Neuronal stem cell (in vitro differentiated cells): ENCODE measurements at regions not wholly inside any gene's neighbourhood (a gene's known extent, or its start where the extent isn't known, plus 50 kb on each side); places are given as distances from the start of the nearest gene placed in this dataset.
"Not testable (repeated sequence)": the region's sequence is repeated elsewhere in the genome, so short reads cannot be mapped to it uniquely, and the experiment has no call there.

ENCODE experiments used
- DNase-seq: peaks from one replicate; pipeline ENCODE4 v3.0.0-alpha.2; 2013; ENCODE audit warnings: low spot score
- H2AFZ ChIP-seq: one replicate; pipeline ENCODE4 v1.6.1; 2013; ENCODE audit warnings: mild to moderate bottlenecking, low read length, inconsistent platforms
- H2AK5ac ChIP-seq: 2 replicates; pipeline ENCODE4 v1.6.1; 2013; ENCODE audit warnings: low read depth, mild to moderate bottlenecking, inconsistent platforms, low read length, moderate library complexity, mixed read lengths
- H2BK120ac ChIP-seq: 2 replicates; pipeline ENCODE4 v1.6.1; 2013; ENCODE audit warnings: low read depth, mild to moderate bottlenecking, inconsistent platforms, low read length, moderate library complexity, mixed read lengths
- H2BK12ac ChIP-seq: one replicate; pipeline ENCODE4 v1.6.1; 2013; ENCODE audit warnings: low read length, inconsistent platforms
- H2BK15ac ChIP-seq: 2 replicates; pipeline ENCODE4 v1.6.1; 2013; ENCODE audit warnings: mild to moderate bottlenecking, low read length, inconsistent platforms, mixed read lengths
- H2BK5ac ChIP-seq: one replicate; pipeline ENCODE4 v1.6.1; 2013; ENCODE audit warnings: inconsistent platforms, mild to moderate bottlenecking, low read length, moderate library complexity
- H3K14ac ChIP-seq: one replicate; pipeline ENCODE4 v1.6.1; 2013; ENCODE audit warnings: low read length, inconsistent platforms
- H3K18ac ChIP-seq: 2 replicates; pipeline ENCODE4 v1.6.1; 2013; ENCODE audit warnings: low read length, inconsistent platforms
- H3K23ac ChIP-seq: 2 replicates; pipeline ENCODE4 v1.6.1; 2013; ENCODE audit warnings: low read depth, mild to moderate bottlenecking, mixed read lengths, low read length, inconsistent platforms; ENCODE audit not compliant: poor library complexity
- H3K27ac ChIP-seq: replicated peaks from 3 replicates; pipeline ENCODE4 v1.5.1; 2013; ENCODE audit warnings: low read length, inconsistent platforms
- H3K27me3 ChIP-seq, 3 experiments: 2 replicates each; pipeline ENCODE4 v1.6.1; 2013; ENCODE audit warnings: low read length in 3 of 3, mild to moderate bottlenecking in 2 of 3, inconsistent platforms in 1 of 3, low read depth in 1 of 3, mixed read lengths in 1 of 3, moderate library complexity in 1 of 3; ENCODE audit not compliant: control insufficient read depth in 3 of 3, insufficient read depth in 3 of 3
- H3K36me3 ChIP-seq, 2 donors: replicated peaks in 1 of 2; 2 replicates each; pipeline ENCODE4 v1.6.1; 2013; ENCODE audit warnings: low read length in 2 of 2; ENCODE audit not compliant: control insufficient read depth in 2 of 2, insufficient read depth in 2 of 2
- H3K4ac ChIP-seq: 2 replicates; pipeline ENCODE4 v1.6.1; 2013; ENCODE audit warnings: inconsistent platforms, mild to moderate bottlenecking, low read length, moderate library complexity
- H3K4me1 ChIP-seq, 2 donors: 1 replicate in 1 of 2; 2 replicates in 1 of 2; pipeline ENCODE4 v1.6.1; 2013; ENCODE audit warnings: low read length in 2 of 2, low read depth in 1 of 2; ENCODE audit not compliant: control insufficient read depth in 2 of 2, insufficient read depth in 1 of 2
- H3K4me2 ChIP-seq: one replicate; pipeline ENCODE4 v1.6.1; 2013; ENCODE audit warnings: mild to moderate bottlenecking, low read length, inconsistent platforms; ENCODE audit not compliant: insufficient read depth, poor library complexity, severe bottlenecking
- H3K4me3 ChIP-seq, 2 donors: 2 replicates each; pipeline ENCODE4 v1.5.1; 2013; ENCODE audit warnings: low read length in 2 of 2, mild to moderate bottlenecking in 2 of 2, inconsistent platforms in 1 of 2, moderate library complexity in 1 of 2
- H3K79me1 ChIP-seq: one replicate; pipeline ENCODE4 v1.6.1; 2013; ENCODE audit warnings: low read depth, mild to moderate bottlenecking, inconsistent platforms, low read length, moderate library complexity
- H3K9ac ChIP-seq: one replicate; pipeline ENCODE4 v1.6.1; 2013; ENCODE audit warnings: mild to moderate bottlenecking, low read depth, low read length, inconsistent platforms; ENCODE audit not compliant: poor library complexity
- H3K9me3 ChIP-seq, 2 donors: replicated peaks in 1 of 2; 2 replicates each; pipeline versions ENCODE3 to v1.6.1; 2013; ENCODE audit warnings: low read length in 2 of 2, mild to moderate bottlenecking in 2 of 2, inconsistent platforms in 1 of 2, low read depth in 1 of 2, mixed read lengths in 1 of 2, moderate library complexity in 1 of 2; ENCODE audit not compliant: control insufficient read depth in 2 of 2, insufficient read depth in 1 of 2
- H4K8ac ChIP-seq: one replicate; pipeline ENCODE4 v1.6.1; 2013; ENCODE audit warnings: low read depth, mild to moderate bottlenecking, inconsistent platforms, low read length, moderate library complexity
- H4K91ac ChIP-seq: one replicate; pipeline ENCODE4 v1.6.1; 2013; ENCODE audit warnings: low read length, low read depth, mild to moderate bottlenecking, inconsistent platforms; ENCODE audit not compliant: poor library complexity
- WGBS, 2 donors: extraction: QIAGEN DNeasy Blood & Tissue Kit; methylation state at CpG; one replicate each; pipeline ENCODE4 v1.1.7; 2013; ENCODE audit warnings: missing lambda C conversion rate in 2 of 2, mixed read lengths in 1 of 2; ENCODE audit not compliant: insufficient read length in 2 of 2, insufficient replicate concordance in 1 of 2; ENCODE audit errors: extremely low coverage in 2 of 2; 5-methylcytosine and 5-hydroxymethylcytosine counted together

DNA sequence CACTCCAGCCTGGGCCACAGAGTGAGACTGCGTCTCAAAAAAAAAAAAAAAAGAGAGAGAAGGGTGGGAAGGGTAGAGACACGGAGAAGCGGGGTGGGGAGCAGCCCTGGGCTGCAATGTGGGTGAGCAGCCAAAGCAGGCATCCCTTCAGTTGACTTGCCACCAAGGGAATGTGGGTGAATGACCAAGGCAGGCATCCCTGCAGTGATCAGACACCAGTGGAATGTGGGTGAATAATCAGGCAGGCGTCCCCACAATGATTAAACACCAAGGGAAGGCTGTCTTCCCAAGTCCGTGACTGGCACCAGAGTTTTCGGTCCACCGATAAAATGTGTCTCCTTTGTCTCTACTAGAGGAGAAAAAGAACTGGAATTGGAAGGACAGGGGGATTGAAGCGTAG, 69.0 kb upstream of the EZR start:
- not testable (repeated sequence) for H3K9me3 ChIP-seq, H3K18ac ChIP-seq, H3K4ac ChIP-seq, H3K4me1 ChIP-seq, H3K79me1 ChIP-seq, H3K23ac ChIP-seq, H2BK120ac ChIP-seq, H3K4me2 ChIP-seq, H2BK15ac ChIP-seq, H3K27me3 ChIP-seq, H3K14ac ChIP-seq, H2AFZ ChIP-seq, H3K36me3 ChIP-seq, DNase-seq, H2BK12ac ChIP-seq, H4K91ac ChIP-seq, H3K9ac ChIP-seq, H2BK5ac ChIP-seq, H4K8ac ChIP-seq, H3K27ac ChIP-seq, H2AK5ac ChIP-seq, H3K4me3 ChIP-seq
- WGBS, 2 donors = no CpG with 5 or more reads among the region's 8 CpGs

DNA sequence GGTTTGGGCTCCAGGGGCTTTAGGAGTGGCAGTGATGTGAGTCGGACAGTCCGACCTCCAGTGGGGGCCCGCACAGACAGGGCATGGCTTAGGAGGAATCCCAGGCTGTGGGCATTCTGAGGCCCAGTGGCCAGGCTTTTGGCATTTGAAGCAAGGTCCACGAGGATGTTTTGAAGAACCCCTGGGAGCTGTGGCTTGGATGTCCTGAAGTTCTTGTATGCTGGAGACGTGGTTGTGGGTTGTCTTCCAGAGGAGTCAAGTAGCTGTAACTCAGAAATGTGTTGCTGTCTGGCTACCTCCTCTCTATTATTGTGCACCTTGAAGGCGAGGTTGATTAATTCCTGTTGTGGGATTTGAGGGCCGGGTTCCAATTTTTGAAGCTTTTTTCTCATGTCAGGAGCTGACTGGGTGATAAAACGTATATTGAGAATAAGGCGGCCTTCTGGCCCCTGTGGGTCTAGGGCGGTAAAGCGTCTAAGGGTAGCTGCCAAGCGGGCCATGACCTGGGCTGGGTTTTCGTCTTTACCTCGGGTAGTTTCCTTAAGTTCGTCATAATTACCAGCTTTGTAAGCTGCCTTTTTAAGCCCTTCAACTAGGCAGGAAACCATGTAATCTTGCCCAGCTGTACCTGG, 67.3 kb upstream of the EZR start:
- H2BK5ac ChIP-seq, H3K9ac ChIP-seq, H2AFZ ChIP-seq, H3K79me1 ChIP-seq, H3K4me3 ChIP-seq, H3K4me1 ChIP-seq, DNase-seq, H3K18ac ChIP-seq, H2BK15ac ChIP-seq, H2BK12ac ChIP-seq, H3K36me3 ChIP-seq, H3K23ac ChIP-seq, H3K27ac ChIP-seq, H4K91ac ChIP-seq, H2BK120ac ChIP-seq, H3K4ac ChIP-seq, H3K4me2 ChIP-seq, H4K8ac ChIP-seq, H3K27me3 ChIP-seq, H2AK5ac ChIP-seq, H3K9me3 ChIP-seq, H3K14ac ChIP-seq: not testable (repeated sequence)
- no CpG with 5 or more reads among the region's 15 CpGs for WGBS, 2 donors

- not testable (repeated sequence) for H2AFZ ChIP-seq, H3K9ac ChIP-seq, H3K4ac ChIP-seq, DNase-seq, H3K4me1 ChIP-seq, H3K4me3 ChIP-seq, H3K36me3 ChIP-seq, H3K79me1 ChIP-seq, H4K91ac ChIP-seq, H3K18ac ChIP-seq, H2BK5ac ChIP-seq, H2AK5ac ChIP-seq, H3K27ac ChIP-seq, H3K27me3 ChIP-seq, H2BK12ac ChIP-seq, H3K9me3 ChIP-seq, H3K14ac ChIP-seq, H3K23ac ChIP-seq, H3K4me2 ChIP-seq, H4K8ac ChIP-seq, H2BK15ac ChIP-seq, H2BK120ac ChIP-seq
- no CpG with 5 or more reads among the region's 3 CpGs for WGBS, 2 donors
These were observed 62.7 kb upstream of the EZR start for GRCh38 chr6:158881884-158882283.

DNA sequence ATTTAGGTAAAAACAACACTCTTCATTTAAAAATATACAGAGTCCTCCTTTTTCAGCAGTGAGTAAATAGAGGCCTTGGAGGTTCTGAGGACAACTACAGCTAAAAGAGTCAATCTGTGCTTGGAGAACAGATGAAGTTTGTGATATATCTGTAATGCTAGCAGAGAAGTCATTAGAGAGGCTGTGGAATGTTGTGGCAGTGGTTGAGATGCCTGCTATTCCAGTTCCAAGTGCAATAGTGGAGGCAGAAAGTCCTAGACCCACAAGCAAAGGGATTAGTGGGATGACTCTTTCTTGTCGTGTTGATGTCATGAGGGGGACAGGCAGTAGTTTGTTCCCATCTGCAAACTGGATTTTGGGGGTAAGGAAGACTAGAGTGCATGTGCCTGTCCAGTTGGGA, 62.1 kb upstream of the EZR start:
- H2BK15ac ChIP-seq, H4K8ac ChIP-seq, H3K4me3 ChIP-seq, H3K23ac ChIP-seq, H2AK5ac ChIP-seq, H2BK12ac ChIP-seq, DNase-seq, H3K9me3 ChIP-seq, H3K9ac ChIP-seq, H2BK120ac ChIP-seq, H3K27me3 ChIP-seq, H3K4ac ChIP-seq, H3K79me1 ChIP-seq, H3K14ac ChIP-seq, H2AFZ ChIP-seq, H3K18ac ChIP-seq, H2BK5ac ChIP-seq, H3K4me2 ChIP-seq, H4K91ac ChIP-seq, H3K36me3 ChIP-seq, H3K4me1 ChIP-seq, H3K27ac ChIP-seq: not testable (repeated sequence)
- WGBS, 2 donors = no CpG with 5 or more reads among the region's 1 CpG
